Activated T-helper 2 cell treated with anti-CD3 and anti-CD28 coated beads, Interferon-gamma antibody, Interleukin-2, Interleukin-4, amounts not matched to agents 10 μg/mL and 5 μg/mL and 100 μg/mL, durations not matched to agents 14 hours and 24 hours and 36 hours (primary cell): ENCODE measurements at regions not wholly inside any gene's neighbourhood (a gene's known extent, or its start where the extent isn't known, plus 50 kb on each side); places are given as distances from the start of the nearest gene placed in this dataset.
"Not testable (repeated sequence)": the region's sequence is repeated elsewhere in the genome, so short reads cannot be mapped to it uniquely, and the experiment has no call there.

ENCODE experiments used
- DNase-seq: peaks from one replicate; pipeline ENCODE4 v3.0.0; 2021; ENCODE audit warnings: low spot score
- H3K27ac Mint-ChIP-seq: one replicate; pipeline ENCODE4 v1.8.0; 2021; ENCODE audit warnings: mixed read lengths
- H3K27me3 Mint-ChIP-seq: one replicate; pipeline ENCODE4 v1.8.0; 2021; ENCODE audit warnings: low read depth, mixed read lengths
- H3K36me3 Mint-ChIP-seq: one replicate; pipeline ENCODE4 v1.8.0; 2021; ENCODE audit warnings: low read depth, mixed read lengths
- H3K4me1 Mint-ChIP-seq: one replicate; pipeline ENCODE4 v1.8.0; 2021; ENCODE audit warnings: low read depth, mixed read lengths
- H3K4me3 Mint-ChIP-seq: one replicate; pipeline ENCODE4 v1.8.0; 2021; ENCODE audit warnings: low read depth, mild to moderate bottlenecking, moderate library complexity, mixed read lengths
- H3K9me3 Mint-ChIP-seq: one replicate; pipeline ENCODE4 v1.8.0; 2021; ENCODE audit warnings: mixed read lengths
- intact Hi-C: fragments of 100-400 bp; cut with micrococcal nuclease; formaldehyde crosslinking; loops from one replicate; pipeline ENCODE4 v1.15.1; 2023

GRCh38 chr20:30911832-30912660 is 345.4 kb upstream of the DEFB115 start:
- H3K27me3 Mint-ChIP-seq, H3K4me1 Mint-ChIP-seq, DNase-seq, intact Hi-C loops, H3K4me3 Mint-ChIP-seq, H3K36me3 Mint-ChIP-seq, H3K27ac Mint-ChIP-seq: not testable (repeated sequence)
- peaks cover 41% of the 10 kb centered on the region for H3K9me3 Mint-ChIP-seq

GRCh38 chr20:30912661-30913026 is 344.8 kb upstream of the DEFB115 start:
- peaks cover 38% of the 10 kb centered on the region for H3K9me3 Mint-ChIP-seq
- H3K27me3 Mint-ChIP-seq, intact Hi-C loops, H3K4me3 Mint-ChIP-seq, H3K27ac Mint-ChIP-seq, DNase-seq, H3K36me3 Mint-ChIP-seq, H3K4me1 Mint-ChIP-seq: not testable (repeated sequence)

GRCh38 chr20:30916404-30916803 is 341.1 kb upstream of the DEFB115 start:
- intact Hi-C loops, H3K27me3 Mint-ChIP-seq, H3K27ac Mint-ChIP-seq, DNase-seq, H3K4me1 Mint-ChIP-seq, H3K36me3 Mint-ChIP-seq, H3K4me3 Mint-ChIP-seq: not testable (repeated sequence)
- H3K9me3 Mint-ChIP-seq = peaks cover 27% of the 10 kb centered on the region

- DNase-seq = no peak
- no peaks in the 10 kb centered on the region for H3K4me1 Mint-ChIP-seq
- H3K36me3 Mint-ChIP-seq = no peaks in the 10 kb centered on the region
- H3K27ac Mint-ChIP-seq = no peak overlapping the region
- no peaks in the 10 kb centered on the region for H3K27me3 Mint-ChIP-seq
- H3K9me3 Mint-ChIP-seq = peaks cover 22% of the 10 kb centered on the region
- intact Hi-C loops = no loop called here
- H3K4me3 Mint-ChIP-seq = no peak overlapping the region
Measured at GRCh38 chr20:30919514-30920188, 337.8 kb upstream of the DEFB115 start.

- intact Hi-C loops = no loop called here
- no peak overlapping the region for H3K4me3 Mint-ChIP-seq
- no peaks in the 10 kb centered on the region for H3K27me3 Mint-ChIP-seq
- DNase-seq = no peak
- no peaks in the 10 kb centered on the region for H3K4me1 Mint-ChIP-seq
- H3K9me3 Mint-ChIP-seq = peaks cover 38% of the 10 kb centered on the region
- no peak overlapping the region for H3K27ac Mint-ChIP-seq
- H3K36me3 Mint-ChIP-seq = no peaks in the 10 kb centered on the region
Measured at GRCh38 chr20:30921286-30922071, 336.0 kb upstream of the DEFB115 start.

- intact Hi-C loops = no loop called here
- no peak for DNase-seq
- H3K4me3 Mint-ChIP-seq = no peak overlapping the region
- no peaks in the 10 kb centered on the region for H3K27me3 Mint-ChIP-seq
- no peak overlapping the region for H3K27ac Mint-ChIP-seq
- no peaks in the 10 kb centered on the region for H3K4me1 Mint-ChIP-seq
- no peaks in the 10 kb centered on the region for H3K36me3 Mint-ChIP-seq
- H3K9me3 Mint-ChIP-seq = peaks cover 45% of the 10 kb centered on the region
Measured at GRCh38 chr20:30922129-30922528, 335.3 kb upstream of the DEFB115 start.

- intact Hi-C loops = no loop called here
- Mint-ChIP-seq H3K27me3 (no peaks in the 10 kb centered on the region), H3K9me3 (peaks cover 28% of the 10 kb centered on the region), H3K4me3 (no peak overlapping the region), H3K36me3 (no peaks in the 10 kb centered on the region), H3K4me1 (no peaks in the 10 kb centered on the region), H3K27ac (no peak overlapping the region)
- no peak for DNase-seq
Measured at GRCh38 chr20:30937790-30938189, 319.7 kb upstream of the DEFB115 start.

GRCh38 chr20:30949761-30950160 is 307.7 kb upstream of the DEFB115 start:
- H3K4me1 Mint-ChIP-seq = no peaks in the 10 kb centered on the region
- H3K4me3 Mint-ChIP-seq = no peak overlapping the region
- no peak overlapping the region for H3K27ac Mint-ChIP-seq
- intact Hi-C loops = no loop called here
- no peak for DNase-seq
- H3K9me3 Mint-ChIP-seq = peaks cover 33% of the 10 kb centered on the region
- no peaks in the 10 kb centered on the region for H3K36me3 Mint-ChIP-seq
- H3K27me3 Mint-ChIP-seq = no peaks in the 10 kb centered on the region

GRCh38 chr20:30951088-30951487 is 306.4 kb upstream of the DEFB115 start:
- DNase-seq, H3K27me3 Mint-ChIP-seq, H3K4me3 Mint-ChIP-seq, intact Hi-C loops, H3K4me1 Mint-ChIP-seq, H3K27ac Mint-ChIP-seq, H3K36me3 Mint-ChIP-seq: not testable (repeated sequence)
- peaks cover 33% of the 10 kb centered on the region for H3K9me3 Mint-ChIP-seq

GRCh38 chr20:30956649-30957048 is 300.8 kb upstream of the DEFB115 start:
- H3K27me3 Mint-ChIP-seq, H3K4me1 Mint-ChIP-seq, H3K4me3 Mint-ChIP-seq, H3K36me3 Mint-ChIP-seq, H3K27ac Mint-ChIP-seq, intact Hi-C loops, DNase-seq: not testable (repeated sequence)
- peaks cover 36% of the 10 kb centered on the region for H3K9me3 Mint-ChIP-seq

GRCh38 chr20:30959208-30959607 is 298.3 kb upstream of the DEFB115 start:
- H3K36me3 Mint-ChIP-seq, H3K27me3 Mint-ChIP-seq, H3K27ac Mint-ChIP-seq, DNase-seq, H3K4me1 Mint-ChIP-seq, intact Hi-C loops, H3K4me3 Mint-ChIP-seq: not testable (repeated sequence)
- H3K9me3 Mint-ChIP-seq = peaks cover 23% of the 10 kb centered on the region

GRCh38 chr20:30963591-30963990 is 293.9 kb upstream of the DEFB115 start:
- no peak overlapping the region for H3K4me3 Mint-ChIP-seq
- intact Hi-C loops = no loop called here
- DNase-seq = no peak
- H3K27me3 Mint-ChIP-seq = no peaks in the 10 kb centered on the region
- H3K9me3 Mint-ChIP-seq = peaks cover 17% of the 10 kb centered on the region
- H3K36me3 Mint-ChIP-seq = no peaks in the 10 kb centered on the region
- H3K4me1 Mint-ChIP-seq = no peaks in the 10 kb centered on the region
- H3K27ac Mint-ChIP-seq = no peak overlapping the region

- DNase-seq, H3K36me3 Mint-ChIP-seq, intact Hi-C loops, H3K27me3 Mint-ChIP-seq, H3K4me3 Mint-ChIP-seq, H3K27ac Mint-ChIP-seq, H3K4me1 Mint-ChIP-seq: not testable (repeated sequence)
- peaks cover 62% of the 10 kb centered on the region for H3K9me3 Mint-ChIP-seq
Measured at GRCh38 chr20:30975859-30976258, 281.6 kb upstream of the DEFB115 start.
